SK-N-SH (cell line): ENCODE measurements at regions not wholly inside any gene's neighbourhood (a gene's known extent, or its start where the extent isn't known, plus 50 kb on each side); places are given as distances from the start of the nearest gene placed in this dataset.

Source experiments
- CTCF ChIA-PET: fragments of 300-600, 350-600 bp; formaldehyde crosslinking; extraction: SDS; loops from one replicate; lab custom pipeline; 2021; lab: Yijun Ruan, JAX
- POLR2A ChIA-PET: fragments of 350-600 bp; sonication (Branson Sonifier 250); formaldehyde crosslinking; extraction: SDS; loops from one replicate; lab custom pipeline; 2020; ENCODE audit warnings: antibody characterized with exemption, inconsistent platforms; lab: Yijun Ruan, JAX
- DNase-seq: peaks from one replicate; pipeline ENCODE4 v3.0.0; 2012
- H2AFZ ChIP-seq: fragments of 200-600 bp; sonication (generic); 2 replicates; pipeline ENCODE4 v1.8.1; 2016; ENCODE audit warnings: antibody characterized with exemption, mild to moderate bottlenecking, low read depth
- H3F3A ChIP-seq: fragments of 200-600 bp; sonication (generic); replicated peaks from 2 replicates; pipeline ENCODE3; 2016; ENCODE audit warnings: antibody characterized with exemption, mild to moderate bottlenecking; ENCODE audit not compliant: insufficient read depth
- H3K27ac ChIP-seq, 2 experiments: fragments of 200-500 bp in 1 of 2; fragments of 200-600 bp in 1 of 2; sonication (Bioruptor generic) in 1 of 2; sonication (generic), shearing (Covaris generic) in 1 of 2; 2 replicates each; pipeline versions ENCODE4 v1.5.1 to v1.6.1; 2014 to 2016; ENCODE audit warnings: low read depth in 2 of 2, inconsistent platforms in 1 of 2, low read length in 1 of 2, mild to moderate bottlenecking in 1 of 2, mixed read lengths in 1 of 2
- H3K27me3 ChIP-seq: fragments of 200-600 bp; sonication (generic), shearing (Covaris generic); 2 replicates; pipeline ENCODE4 v1.6.1; 2016; ENCODE audit warnings: mixed run types; ENCODE audit not compliant: insufficient read depth
- H3K36me3 ChIP-seq, 2 experiments: fragments of 200-500 bp in 1 of 2; fragments of 200-600 bp in 1 of 2; sonication (Bioruptor generic) in 1 of 2; sonication (generic) in 1 of 2; replicated peaks in 1 of 2; 2 replicates each; pipeline versions ENCODE3 to v1.5.1; 2014 to 2016; ENCODE audit warnings: low read length in 1 of 2, mild to moderate bottlenecking in 1 of 2; ENCODE audit not compliant: insufficient read depth in 2 of 2, control insufficient read depth in 1 of 2
- H3K4me1 ChIP-seq, 2 experiments: fragments of 200-500 bp in 1 of 2; fragments of 200-600 bp in 1 of 2; sonication (Bioruptor generic) in 1 of 2; sonication (generic), shearing (Covaris generic) in 1 of 2; 2 replicates each; pipeline versions ENCODE4 v1.5.1 to v1.6.1; 2014 to 2016; ENCODE audit warnings: low read depth in 1 of 2, low read length in 1 of 2, mixed run types in 1 of 2; ENCODE audit not compliant: insufficient read depth in 2 of 2, control insufficient read depth in 1 of 2
- H3K4me2 ChIP-seq: fragments of 200-600 bp; sonication (generic), shearing (Covaris generic); 2 replicates; pipeline ENCODE4 v1.6.1; 2017; ENCODE audit warnings: mixed run types
- H3K4me3 ChIP-seq, 2 experiments: fragments of 200-500 bp in 1 of 2; fragments of 200-600 bp in 1 of 2; sonication (Bioruptor generic) in 1 of 2; sonication (generic), shearing (Covaris generic) in 1 of 2; 2 replicates each; pipeline versions ENCODE4 v1.5.1 to v1.8.1; 2014 to 2016; ENCODE audit warnings: low read depth in 2 of 2, inconsistent platforms in 1 of 2, low read length in 1 of 2, mild to moderate bottlenecking in 1 of 2, mixed read lengths in 1 of 2, moderate library complexity in 1 of 2
- H3K79me2 ChIP-seq: fragments of 200-600 bp; sonication (generic); 2 replicates; pipeline ENCODE4 v1.8.1; 2017; ENCODE audit warnings: mild to moderate bottlenecking; ENCODE audit not compliant: insufficient read depth
- H3K9ac ChIP-seq: fragments of 200-600 bp; sonication (generic); 2 replicates; pipeline ENCODE4 v1.6.1; 2017; ENCODE audit warnings: mixed run types
- H3K9me2 ChIP-seq: fragments of 200-600 bp; sonication (generic); 2 replicates; pipeline ENCODE4 v1.6.1; 2017; ENCODE audit warnings: mixed run types
- H3K9me3 ChIP-seq: fragments of 200-600 bp; sonication (generic); 2 replicates; pipeline ENCODE4 v1.6.1; 2017; ENCODE audit warnings: mixed run types, mild to moderate bottlenecking, moderate library complexity
- H4K20me1 ChIP-seq: fragments of 200-600 bp; sonication (generic); 2 replicates; pipeline ENCODE4 v1.6.1; 2017; ENCODE audit warnings: mild to moderate bottlenecking, mixed run types; ENCODE audit not compliant: insufficient read depth
- CHD2 ChIP-seq: fragments of 150-350 bp; IDR thresholded peaks from 2 replicates; pipeline ENCODE4 v1.6.1; 2018; ENCODE audit warnings: low read length; ENCODE audit not compliant: partially characterized antibody
- ELF1 ChIP-seq: IDR thresholded peaks from 2 replicates; pipeline ENCODE4 v1.4.0; 2012
- EP300 ChIP-seq, 2 experiments: IDR thresholded peaks; 2 replicates each; pipeline versions ENCODE4 v1.4.0 to v1.6.1; 2012; ENCODE audit warnings: borderline replicate concordance in 1 of 2, low read depth in 1 of 2, low read length in 1 of 2
- FOXJ3 ChIP-seq: sonication (generic); formaldehyde crosslinking; IDR thresholded peaks from 2 replicates; pipeline ENCODE4 v1.5.1; 2020; ENCODE audit warnings: mild to moderate bottlenecking, missing genetic modification reagents
- GABPA ChIP-seq: IDR thresholded peaks from 2 replicates; pipeline ENCODE4 v1.4.0; 2012; ENCODE audit warnings: low read depth, mild to moderate bottlenecking
- GATA2 ChIP-seq: sonication (generic); formaldehyde crosslinking; IDR thresholded peaks from 2 replicates; pipeline ENCODE4 v1.5.0; 2020; ENCODE audit warnings: mild to moderate bottlenecking, missing genetic modification reagents
- MEF2A ChIP-seq: IDR thresholded peaks from 2 replicates; pipeline ENCODE4 v1.4.0; 2012; ENCODE audit warnings: low read depth, borderline replicate concordance
- NFIC ChIP-seq: IDR thresholded peaks from 2 replicates; pipeline ENCODE4 v1.4.0; 2012; ENCODE audit warnings: borderline replicate concordance
- NRF1 ChIP-seq: IDR thresholded peaks from 2 replicates; pipeline ENCODE4 v1.6.1; 2012; ENCODE audit warnings: low read depth, mild to moderate bottlenecking, low read length
- POLR2AphosphoS5 ChIP-seq: IDR thresholded peaks from 2 replicates; pipeline ENCODE4 v1.6.1; 2012; ENCODE audit warnings: low read depth, low read length
- RAD21 ChIP-seq: IDR thresholded peaks from 2 replicates; pipeline ENCODE4 v1.6.1; 2012; ENCODE audit warnings: mild to moderate bottlenecking, low read length
- RCOR1 ChIP-seq: fragments of 150-350 bp; IDR thresholded peaks from 2 replicates; pipeline ENCODE4 v1.6.1; 2017; ENCODE audit warnings: antibody characterized with exemption, low read length
- REST ChIP-seq: IDR thresholded peaks from 2 replicates; pipeline ENCODE4 v1.6.1; 2012; ENCODE audit warnings: mild to moderate bottlenecking, low read depth, low read length, moderate library complexity
- RXRA ChIP-seq: IDR thresholded peaks from 2 replicates; pipeline ENCODE4 v1.4.0; 2012; ENCODE audit warnings: low read depth, mild to moderate bottlenecking, borderline replicate concordance
- SIN3A ChIP-seq: IDR thresholded peaks from 2 replicates; pipeline ENCODE4 v1.6.1; 2012; ENCODE audit warnings: low read depth, mild to moderate bottlenecking, low read length, moderate library complexity, borderline replicate concordance
- TAF1 ChIP-seq: IDR thresholded peaks from 2 replicates; pipeline ENCODE4 v1.6.1; 2012; ENCODE audit warnings: low read depth, mild to moderate bottlenecking, low read length, moderate library complexity, borderline replicate concordance
- TCF12 ChIP-seq: IDR thresholded peaks from 2 replicates; pipeline ENCODE4 v1.4.0; 2012
- TEAD4 ChIP-seq: IDR thresholded peaks from 2 replicates; pipeline ENCODE4 v1.4.0; 2012; ENCODE audit warnings: mild to moderate bottlenecking, borderline replicate concordance; ENCODE audit not compliant: insufficient read depth
- YY1 ChIP-seq: IDR thresholded peaks from 2 replicates; pipeline ENCODE4 v1.4.0; 2012; ENCODE audit warnings: low read depth, mild to moderate bottlenecking
- WGBS: methylation state at CpG from one replicate; pipeline ENCODE4 v1.1.6; 2017; ENCODE audit warnings: low lambda C conversion rate; 5-methylcytosine and 5-hydroxymethylcytosine counted together
- TF ChIP-seq, protein P1 (sequence below): IDR thresholded peaks from 2 replicates; pipeline ENCODE4 v1.4.0; 2012; ENCODE audit warnings: low read depth, borderline replicate concordance
- TF ChIP-seq, protein P2 (sequence below): fragments of 150-350 bp; IDR thresholded peaks from 2 replicates; pipeline ENCODE4 v1.6.1; 2016; ENCODE audit warnings: mild to moderate bottlenecking, low read depth, low read length
- TF ChIP-seq, protein P3 (sequence below): fragments of 150-350 bp; IDR thresholded peaks from 2 replicates; pipeline ENCODE4 v1.6.1; 2017; ENCODE audit warnings: antibody characterized with exemption, low read length, low read depth, borderline replicate concordance

GRCh38 chr5:126277762-126278161 is 145.4 kb upstream of the GRAMD2B start (continued):
- TF ChIP-seq REST (no peak), MEF2A (no peak), SIN3A (no peak), TAF1 (no peak), GATA2 (CRISPR knock-in tag) (no peak), GABPA (no peak), POLR2AphosphoS5 (no peak)

- no peaks in the 10 kb centered on the region for H3K36me3 ChIP-seq
- H3K4me2 ChIP-seq = no peak overlapping the region
- POLR2A ChIA-PET = no interaction called here
- no peaks in the 10 kb centered on the region; a peak in 2 of 4 replicates for H3K4me1 ChIP-seq
- CTCF ChIA-PET = no interaction called here
- 24% methylated on average over 1 of the region's 1 CpG for WGBS
- H3K9me3 ChIP-seq = no peaks in the 10 kb centered on the region
- no peaks in the 10 kb centered on the region for H3K9me2 ChIP-seq
- no peaks in the 10 kb centered on the region for H3F3A ChIP-seq
- H3K9ac ChIP-seq = no peak overlapping the region
- TF ChIP-seq YY1 = no peak
- no peaks in the 10 kb centered on the region for H3K27me3 ChIP-seq
- H4K20me1 ChIP-seq = no peaks in the 10 kb centered on the region
- H2AFZ ChIP-seq = no peak overlapping the region
- DNase-seq = no peak
- no peak overlapping the region for H3K27ac ChIP-seq
- H3K79me2 ChIP-seq = no peaks in the 10 kb centered on the region
- H3K4me3 ChIP-seq = no peak overlapping the region
These were observed 142.9 kb upstream of the GRAMD2B start for GRCh38 chr5:126280343-126280742.

DNA sequence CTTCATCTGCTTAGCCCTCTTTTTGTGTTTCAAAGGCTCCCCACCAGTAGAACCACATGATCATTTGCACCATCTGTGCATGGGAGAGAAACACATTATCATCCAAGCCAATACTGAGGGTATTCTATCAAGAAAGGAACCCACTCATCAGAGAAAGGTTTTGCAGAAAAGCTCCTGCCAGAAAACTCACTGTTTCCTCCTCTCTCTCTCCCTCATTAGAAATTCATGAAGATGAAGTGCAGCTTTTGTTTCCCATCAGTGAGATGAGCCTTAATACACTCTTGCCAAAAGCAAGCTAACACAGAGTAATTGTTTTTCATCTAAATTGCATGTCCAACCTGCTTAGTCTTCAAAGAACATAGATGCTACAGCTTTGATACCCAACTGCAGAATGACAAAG is 142.4 kb upstream of the GRAMD2B start:
- H3K27ac ChIP-seq = no peak overlapping the region
- H2AFZ ChIP-seq = no peak overlapping the region
- H3K9ac ChIP-seq = no peak overlapping the region
- no peak overlapping the region for H3K4me3 ChIP-seq
- H3K4me2 ChIP-seq = no peak overlapping the region
- no peaks in the 10 kb centered on the region for H3K9me3 ChIP-seq
- no peaks in the 10 kb centered on the region; a peak in 2 of 4 replicates for H3K4me1 ChIP-seq
- no peaks in the 10 kb centered on the region for H3K79me2 ChIP-seq
- CTCF ChIA-PET = interaction anchor here (1.2 kb wide), 1 partner anchor 12 kb away, joined by 3 read pairs; no protein-coding TSS in a partner anchor
- no peaks in the 10 kb centered on the region for H3K9me2 ChIP-seq
- H3K27me3 ChIP-seq = no peaks in the 10 kb centered on the region
- POLR2A ChIA-PET = no interaction called here
- TF ChIP-seq TCF12 = no peak
- TF ChIP-seq GATA2 (CRISPR knock-in tag) = no peak
- TF ChIP-seq TEAD4 = no peak
- TF ChIP-seq CHD2 = no peak
- TF ChIP-seq RXRA = no peak
- no peak for TF ChIP-seq NFIC
- no peak for TF ChIP-seq EP300 (IDR thresholded peaks at IDR 0.05; ENCODE audit: borderline replicate concordance in 1 of 2, low read depth in 1 of 2, low read length in 1 of 2)
- TF ChIP-seq POLR2AphosphoS5 = no peak
- no peak for TF ChIP-seq RCOR1
- TF ChIP-seq FOXJ3 (CRISPR knock-in tag) = no peak
- TF ChIP-seq MEF2A = no peak
- TF ChIP-seq, protein P1, sequence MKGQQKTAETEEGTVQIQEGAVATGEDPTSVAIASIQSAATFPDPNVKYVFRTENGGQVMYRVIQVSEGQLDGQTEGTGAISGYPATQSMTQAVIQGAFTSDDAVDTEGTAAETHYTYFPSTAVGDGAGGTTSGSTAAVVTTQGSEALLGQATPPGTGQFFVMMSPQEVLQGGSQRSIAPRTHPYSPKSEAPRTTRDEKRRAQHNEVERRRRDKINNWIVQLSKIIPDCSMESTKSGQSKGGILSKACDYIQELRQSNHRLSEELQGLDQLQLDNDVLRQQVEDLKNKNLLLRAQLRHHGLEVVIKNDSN = no peak
- TF ChIP-seq, protein P2, sequence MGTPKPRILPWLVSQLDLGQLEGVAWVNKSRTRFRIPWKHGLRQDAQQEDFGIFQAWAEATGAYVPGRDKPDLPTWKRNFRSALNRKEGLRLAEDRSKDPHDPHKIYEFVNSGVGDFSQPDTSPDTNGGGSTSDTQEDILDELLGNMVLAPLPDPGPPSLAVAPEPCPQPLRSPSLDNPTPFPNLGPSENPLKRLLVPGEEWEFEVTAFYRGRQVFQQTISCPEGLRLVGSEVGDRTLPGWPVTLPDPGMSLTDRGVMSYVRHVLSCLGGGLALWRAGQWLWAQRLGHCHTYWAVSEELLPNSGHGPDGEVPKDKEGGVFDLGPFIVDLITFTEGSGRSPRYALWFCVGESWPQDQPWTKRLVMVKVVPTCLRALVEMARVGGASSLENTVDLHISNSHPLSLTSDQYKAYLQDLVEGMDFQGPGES = no peak
- TF ChIP-seq RAD21 = no peak
- no peak for TF ChIP-seq NRF1
- no peak for TF ChIP-seq ELF1
- TF ChIP-seq, protein P3, sequence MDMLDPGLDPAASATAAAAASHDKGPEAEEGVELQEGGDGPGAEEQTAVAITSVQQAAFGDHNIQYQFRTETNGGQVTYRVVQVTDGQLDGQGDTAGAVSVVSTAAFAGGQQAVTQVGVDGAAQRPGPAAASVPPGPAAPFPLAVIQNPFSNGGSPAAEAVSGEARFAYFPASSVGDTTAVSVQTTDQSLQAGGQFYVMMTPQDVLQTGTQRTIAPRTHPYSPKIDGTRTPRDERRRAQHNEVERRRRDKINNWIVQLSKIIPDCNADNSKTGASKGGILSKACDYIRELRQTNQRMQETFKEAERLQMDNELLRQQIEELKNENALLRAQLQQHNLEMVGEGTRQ = no peak
- no peaks in the 10 kb centered on the region for H4K20me1 ChIP-seq
- no peaks in the 10 kb centered on the region for H3K36me3 ChIP-seq
- no peak for DNase-seq
- H3F3A ChIP-seq = no peaks in the 10 kb centered on the region
